ENCODE measurements at regions not wholly inside any gene's neighbourhood (a gene's known extent, or its start where the extent isn't known, plus 50 kb on each side); places are given as distances from the start of the nearest gene placed in this dataset.

GRCh38 chr3:34365231-34365630 lies 566.8 kb downstream of the PDCD6IP start:
- no peak for DNase-seq (ENCODE audit: low read depth)

DNA sequence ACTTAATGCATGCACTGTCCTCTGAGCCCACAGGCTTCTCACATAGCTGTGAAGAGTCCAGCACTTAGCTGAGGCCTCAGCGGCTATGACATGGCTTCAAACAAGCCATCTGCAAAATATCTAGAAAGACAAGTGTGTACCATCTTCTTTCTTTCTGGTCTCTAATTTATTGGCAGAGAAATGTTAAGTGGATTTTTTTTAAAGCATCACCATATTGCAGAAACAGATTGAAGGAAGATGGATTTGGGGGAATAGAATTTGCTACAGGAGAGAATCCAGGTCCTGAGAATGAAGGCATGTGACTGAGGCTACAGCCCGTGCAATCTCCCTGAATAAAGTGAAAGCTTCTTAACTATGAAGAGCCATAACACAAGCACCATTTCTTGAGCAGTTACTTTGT lies 567.3 kb downstream of the PDCD6IP start:
- no peak for DNase-seq (ENCODE audit: low read depth)

DNA sequence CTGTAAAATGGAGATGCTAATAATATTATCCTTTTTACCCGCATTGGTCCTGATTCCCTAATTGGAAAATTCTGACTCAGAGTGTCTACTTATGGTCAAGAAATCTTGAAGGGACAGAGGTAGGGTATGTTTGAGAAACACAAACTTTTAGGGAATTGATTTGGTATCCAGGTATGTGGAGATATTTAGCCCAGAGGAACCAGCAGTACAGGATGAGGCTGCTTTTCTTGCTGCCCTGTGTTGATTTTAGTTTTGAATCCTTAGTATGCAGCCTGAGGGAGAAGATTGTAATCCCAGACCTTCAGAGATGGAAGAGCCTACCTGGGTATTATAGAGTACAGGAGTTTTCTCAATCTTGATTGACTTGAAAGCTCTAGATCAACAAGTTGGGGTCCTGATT lies 569.1 kb downstream of the PDCD6IP start:
- DNase-seq (ENCODE audit: low read depth) = no peak

GRCh38 chr3:34374521-34374920 lies 576.1 kb downstream of the PDCD6IP start:
- no peak for DNase-seq (ENCODE audit: low read depth)

- DNase-seq (ENCODE audit: low read depth) = no peak
Observed at GRCh38 chr3:34376691-34377090, 578.3 kb downstream of the PDCD6IP start.

DNA sequence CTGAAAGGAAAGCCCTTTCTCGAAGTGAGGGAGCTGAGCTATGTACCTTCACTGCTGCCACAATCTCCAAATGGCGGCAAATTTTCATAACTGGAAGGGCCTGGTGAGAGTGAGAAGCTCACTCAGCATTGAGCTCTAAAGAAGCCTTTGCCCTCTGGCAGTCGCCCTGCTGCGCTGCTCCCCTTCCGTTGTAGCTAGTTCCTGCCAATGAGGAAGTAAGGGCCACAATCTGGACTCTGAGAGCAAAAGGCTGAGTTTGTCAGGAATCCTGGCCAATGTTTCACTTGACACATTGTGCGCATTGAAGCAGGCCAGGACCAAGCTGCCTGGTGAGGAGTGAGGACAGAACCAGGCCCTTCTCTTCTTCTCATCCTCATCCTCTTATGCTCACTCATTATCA lies 579.5 kb downstream of the PDCD6IP start:
- no peak for DNase-seq (ENCODE audit: low read depth)

GRCh38 chr3:34381243-34381642 lies 582.8 kb downstream of the PDCD6IP start:
- no peak for DNase-seq (ENCODE audit: low read depth)

DNA sequence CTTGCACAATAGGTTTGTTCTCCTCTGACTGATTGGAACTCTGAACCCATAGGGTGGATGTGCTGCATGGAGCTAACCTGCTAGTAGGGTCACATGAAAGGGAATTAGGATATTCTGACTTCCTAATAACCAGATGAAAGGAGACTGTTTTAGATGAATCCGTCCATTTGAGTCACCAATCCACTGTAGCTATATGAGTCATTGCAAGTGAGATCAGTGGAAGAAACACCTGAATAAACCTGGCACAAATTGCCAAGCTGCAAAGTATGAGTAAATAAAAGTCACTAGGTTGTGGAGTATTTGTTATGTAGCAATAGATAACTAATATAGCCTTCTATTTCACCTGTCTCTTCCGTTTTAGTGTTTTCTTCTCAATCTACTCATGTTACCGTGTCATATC lies 584.4 kb downstream of the PDCD6IP start:
- peak; percentile 7 for DNase-seq (ENCODE audit: low read depth)

DNA sequence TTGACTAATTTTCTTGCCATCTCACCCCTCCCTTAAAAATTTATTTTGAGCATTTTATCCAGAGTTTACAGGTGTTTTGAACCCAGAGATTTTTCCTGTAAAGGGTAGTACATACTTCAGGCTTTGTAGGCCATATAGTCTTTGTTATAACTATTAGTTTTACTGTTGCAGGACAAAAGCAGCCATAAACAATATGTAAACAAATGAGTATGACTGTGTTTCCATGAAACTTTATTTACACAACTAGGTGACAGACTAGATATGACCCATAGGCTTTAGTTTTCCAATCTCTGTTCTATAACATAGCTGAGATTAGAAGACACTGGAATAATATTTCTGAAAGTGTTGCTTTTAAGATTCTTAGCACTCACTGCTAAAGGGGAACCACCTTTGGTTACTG lies 587.9 kb downstream of the PDCD6IP start:
- no peak for DNase-seq (ENCODE audit: low read depth)

- no peak for DNase-seq (ENCODE audit: low read depth)
Observed at GRCh38 chr3:34387826-34388564, 589.6 kb downstream of the PDCD6IP start.

DNA sequence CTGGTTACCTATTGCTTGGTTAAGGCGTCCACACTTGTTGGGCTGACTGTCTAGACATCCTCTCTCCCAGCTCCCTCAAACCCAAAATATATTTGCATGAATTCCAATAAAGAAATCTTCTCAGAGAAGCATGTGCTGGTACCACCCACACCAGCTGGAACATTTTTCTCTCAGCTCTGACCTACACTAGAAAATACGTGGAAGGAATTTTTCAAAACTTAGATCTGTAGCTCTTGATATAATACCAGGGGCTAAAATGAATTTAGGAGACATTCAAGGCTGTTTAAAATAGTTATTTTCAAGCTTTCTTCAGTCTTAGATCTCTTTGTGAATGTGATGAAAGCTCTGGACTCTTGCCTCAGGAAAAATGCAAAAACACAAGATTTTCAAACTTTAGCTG lies 590.4 kb downstream of the PDCD6IP start:
- DNase-seq (ENCODE audit: low read depth) = no peak

- peak; percentile 23 for DNase-seq (ENCODE audit: low read depth)
Observed at GRCh38 chr3:34394978-34395748, 596.7 kb downstream of the PDCD6IP start.

DNA sequence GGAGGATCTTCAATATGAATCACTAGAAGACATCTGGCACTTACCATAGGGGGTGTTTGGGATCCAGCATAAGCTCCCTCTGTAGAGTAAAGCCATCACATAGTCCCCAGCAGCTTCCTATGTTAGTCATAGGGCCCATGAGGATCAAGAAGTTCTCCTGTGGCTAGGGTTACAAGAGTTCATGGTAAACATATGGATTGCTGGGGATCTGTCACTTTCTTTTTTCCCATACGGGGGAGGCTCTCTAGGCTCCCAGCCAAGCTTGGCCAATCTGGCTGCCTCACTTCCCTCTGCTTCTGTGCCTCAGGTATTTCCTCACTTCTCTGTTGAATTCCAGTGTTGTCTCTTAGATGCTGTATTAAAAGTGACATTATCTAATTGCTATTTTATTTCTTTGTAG lies 597.9 kb downstream of the PDCD6IP start:
- peak; percentile 14 for DNase-seq (ENCODE audit: low read depth)

- DNase-seq (ENCODE audit: low read depth) = no peak
Observed at GRCh38 chr3:34396956-34397355, 598.5 kb downstream of the PDCD6IP start.

DNA sequence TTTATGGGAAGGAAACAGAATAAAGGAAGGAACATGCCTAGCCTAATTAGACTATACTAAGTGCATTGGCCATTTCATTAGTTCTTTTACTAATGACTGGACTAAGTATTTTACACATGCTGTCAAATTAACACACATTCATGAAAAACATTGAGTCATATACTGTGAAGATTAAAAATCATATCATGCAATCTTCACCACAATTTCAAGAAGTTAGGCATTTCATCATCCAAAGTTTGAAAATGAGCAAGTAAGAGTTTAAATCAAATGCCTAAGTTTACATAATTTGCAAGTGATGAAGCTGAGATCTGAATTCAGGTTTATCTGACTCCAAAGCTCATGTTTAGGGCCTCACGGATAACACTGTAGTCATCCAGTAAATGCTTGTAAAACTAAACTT lies 601.0 kb downstream of the PDCD6IP start:
- no peak for DNase-seq (ENCODE audit: low read depth)

- DNase-seq (ENCODE audit: low read depth) = no peak
Observed at GRCh38 chr3:34405159-34405558, 606.7 kb downstream of the PDCD6IP start.

- DNase-seq (ENCODE audit: low read depth) = no peak
Observed at GRCh38 chr3:34407281-34407680, 608.9 kb downstream of the PDCD6IP start.

- no peak for DNase-seq (ENCODE audit: low read depth)
Observed at GRCh38 chr3:34408088-34408487, 609.7 kb downstream of the PDCD6IP start.

GRCh38 chr3:34411596-34411995 lies 613.2 kb downstream of the PDCD6IP start:
- no peak for DNase-seq (ENCODE audit: low read depth)

DNA sequence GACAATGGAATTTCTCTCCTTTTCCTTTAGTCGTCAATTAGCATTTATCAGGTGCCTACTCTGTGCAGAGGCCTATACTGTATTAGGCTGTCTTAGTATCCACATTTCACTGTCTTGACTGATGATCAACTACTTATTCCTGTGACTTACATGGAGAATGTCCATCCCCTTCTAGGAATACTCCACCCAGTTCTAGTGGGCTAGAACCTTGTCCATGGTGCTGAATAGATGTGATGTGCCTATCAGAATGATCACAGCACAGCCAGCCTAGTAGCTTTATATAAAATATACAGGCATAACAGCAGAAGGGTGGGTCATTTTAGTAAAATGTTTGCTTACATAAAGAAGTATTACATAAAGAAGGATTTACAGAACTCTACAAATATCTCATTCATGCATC lies 621.4 kb downstream of the PDCD6IP start:
- peak; percentile 12 for DNase-seq (ENCODE audit: low read depth)

GRCh38 chr3:34421762-34422161 lies 623.3 kb downstream of the PDCD6IP start:
- DNase-seq (ENCODE audit: low read depth) = no peak

- DNase-seq (ENCODE audit: low read depth) = no peak
Observed at GRCh38 chr3:34439796-34440195, 641.4 kb downstream of the PDCD6IP start.

DNA sequence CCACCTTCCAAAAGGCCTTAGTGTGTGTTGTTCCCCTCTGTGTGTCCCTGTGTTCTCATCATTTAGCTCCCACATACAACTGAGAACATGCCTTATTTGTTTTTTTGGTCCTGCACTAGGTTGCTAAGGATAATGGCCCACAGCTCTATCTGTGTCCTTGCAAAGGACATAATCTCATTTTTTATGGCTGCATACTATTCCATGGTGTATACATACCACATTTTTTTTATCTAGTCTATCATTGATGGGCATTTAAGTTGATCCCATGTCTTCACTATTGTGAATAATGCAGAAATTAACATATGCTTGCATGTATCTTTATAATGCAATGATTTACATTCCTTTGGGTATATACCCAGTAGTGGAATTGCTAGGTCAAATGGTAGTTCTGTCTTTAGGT lies 645.7 kb downstream of the PDCD6IP start:
- no peak for DNase-seq (ENCODE audit: low read depth)

All from HT1080 (cell line).